Neural progenitor cell (in vitro differentiated cells): ENCODE measurements at regions not wholly inside any gene's neighbourhood (a gene's known extent, or its start where the extent isn't known, plus 50 kb on each side); places are given as distances from the start of the nearest gene placed in this dataset.

Source experiments
- CTCF ChIP-seq: fragments of 200-600 bp; sonication (generic); IDR thresholded peaks from 2 replicates; pipeline ENCODE4 v1.5.1; 2017; ENCODE audit warnings: antibody characterized with exemption, mild to moderate bottlenecking
- EZH2 ChIP-seq: fragments of 200-600 bp; sonication (generic); IDR thresholded peaks from 2 replicates; pipeline ENCODE4 v1.6.1; 2017; ENCODE audit warnings: antibody characterized with exemption, mild to moderate bottlenecking, moderate library complexity
- EZH2phosphoT487 ChIP-seq: fragments of 200-600 bp; sonication (generic); IDR thresholded peaks from 2 replicates; pipeline ENCODE4 v1.6.1; 2017; ENCODE audit warnings: antibody characterized with exemption

DNA sequence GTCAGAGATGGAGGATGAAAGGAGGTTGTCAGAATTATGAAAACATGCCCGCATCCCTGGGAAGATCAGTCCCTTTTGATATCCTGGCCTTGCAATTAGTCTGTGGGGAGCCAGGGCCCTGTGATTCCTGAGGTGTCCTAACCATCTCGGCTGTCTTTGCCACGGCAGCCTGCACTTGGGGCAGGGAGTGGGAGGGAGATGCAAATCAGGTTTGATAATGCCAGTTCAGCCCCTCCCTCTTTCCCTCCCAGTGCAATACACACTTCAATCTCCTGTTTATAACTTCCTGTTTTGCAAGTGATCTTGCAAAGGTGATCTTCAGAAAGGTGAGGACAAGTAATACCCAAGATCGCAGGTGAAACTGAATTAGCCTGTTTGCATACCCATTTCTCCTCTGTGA is 114.0 kb upstream of the ALDH1B1 start:
- no peak for TF ChIP-seq CTCF
- TF ChIP-seq EZH2: no peak
- no peak for TF ChIP-seq EZH2phosphoT487
